ENCODE measurements at regions not wholly inside any gene's neighbourhood (a gene's known extent, or its start where the extent isn't known, plus 50 kb on each side); places are given as distances from the start of the nearest gene placed in this dataset.

GRCh38 chr2:55112229-55113031 is 62.2 kb upstream of the RTN4 start:
- Mint-ChIP-seq H3K9me3 (ENCODE audit: low read depth) (no peaks in the 10 kb centered on the region), H3K27ac (no peak overlapping the region), H3K4me1 (peaks cover 3% of the 10 kb centered on the region), H3K27me3 (no peaks in the 10 kb centered on the region), H3K36me3 (ENCODE audit: low read depth) (no peaks in the 10 kb centered on the region), H3K4me3 (no peak overlapping the region)
- no peak for DNase-seq
- no peak for ATAC-seq
- intact Hi-C loops (cut with DNase I, micrococcal nuclease): no loop called here
- ChIA-PET CTCF (no interaction called here), POLR2A (no interaction called here)

- no peak for ATAC-seq
- CTCF ChIA-PET: no interaction called here
- Mint-ChIP-seq H3K36me3 (ENCODE audit: low read depth) (no peaks in the 10 kb centered on the region), H3K4me1 (peaks cover 3% of the 10 kb centered on the region), H3K27me3 (no peaks in the 10 kb centered on the region), H3K27ac (no peak overlapping the region), H3K9me3 (ENCODE audit: low read depth) (no peaks in the 10 kb centered on the region), H3K4me3 (no peak overlapping the region)
- no peak for DNase-seq
- intact Hi-C loops (cut with DNase I, micrococcal nuclease): no loop called here
- POLR2A ChIA-PET: no interaction called here
These were observed 61.4 kb upstream of the RTN4 start for GRCh38 chr2:55111570-55112228.

- H3K27ac Mint-ChIP-seq: no peak overlapping the region
- no peaks in the 10 kb centered on the region for H3K36me3 Mint-ChIP-seq (ENCODE audit: low read depth)
- ChIA-PET POLR2A (no interaction called here), CTCF (interaction anchor here (0.6 kb wide), 1 partner anchor 39 kb away, joined by 3 read pairs; no protein-coding TSS in a partner anchor)
- ATAC-seq (no peak), DNase-seq (no peak)
- H3K27me3 Mint-ChIP-seq: no peaks in the 10 kb centered on the region
- intact Hi-C loops (cut with DNase I, micrococcal nuclease): no loop called here
- H3K4me3 Mint-ChIP-seq: no peak overlapping the region
- H3K9me3 Mint-ChIP-seq (ENCODE audit: low read depth): no peaks in the 10 kb centered on the region
- H3K4me1 Mint-ChIP-seq: peaks cover 3% of the 10 kb centered on the region
These were observed 60.9 kb upstream of the RTN4 start for GRCh38 chr2:55111230-55111569.

- Mint-ChIP-seq H3K9me3 (ENCODE audit: low read depth) (no peaks in the 10 kb centered on the region), H3K4me3 (no peak overlapping the region), H3K4me1 (no peaks in the 10 kb centered on the region), H3K36me3 (ENCODE audit: low read depth) (no peaks in the 10 kb centered on the region), H3K27ac (no peak overlapping the region), H3K27me3 (no peaks in the 10 kb centered on the region)
- POLR2A ChIA-PET: no interaction called here
- intact Hi-C loops (cut with DNase I, micrococcal nuclease): no loop called here
- CTCF ChIA-PET: interaction anchor here (0.8 to 1.1 kb wide), 3 partner anchors 13 to 62 kb away, joined by 3 read pairs; no protein-coding TSS in a partner anchor
- DNase-seq (no peak), ATAC-seq (no peak)
These were observed 59.1 kb upstream of the RTN4 start for GRCh38 chr2:55109219-55109891.

GRCh38 chr2:55108456-55109160 is 58.4 kb upstream of the RTN4 start:
- intact Hi-C loops (cut with DNase I, micrococcal nuclease): no loop called here
- no peak for DNase-seq
- CTCF ChIA-PET: interaction anchor here (0.8 to 1.1 kb wide), 2 partner anchors 14 to 62 kb away, joined by 3 read pairs; no protein-coding TSS in a partner anchor
- no peaks in the 10 kb centered on the region for H3K9me3 Mint-ChIP-seq (ENCODE audit: low read depth)
- POLR2A ChIA-PET: no interaction called here
- H3K27me3 Mint-ChIP-seq: no peaks in the 10 kb centered on the region
- no peak overlapping the region for H3K27ac Mint-ChIP-seq
- no peaks in the 10 kb centered on the region for H3K4me1 Mint-ChIP-seq
- ATAC-seq: no peak
- H3K4me3 Mint-ChIP-seq: no peak overlapping the region
- no peaks in the 10 kb centered on the region for H3K36me3 Mint-ChIP-seq (ENCODE audit: low read depth)

GRCh38 chr2:55107436-55107835 is 57.2 kb upstream of the RTN4 start:
- POLR2A ChIA-PET: no interaction called here
- no peaks in the 10 kb centered on the region for H3K4me1 Mint-ChIP-seq
- no peaks in the 10 kb centered on the region for H3K27me3 Mint-ChIP-seq
- DNase-seq: no peak
- H3K4me3 Mint-ChIP-seq: no peak overlapping the region
- intact Hi-C loops (cut with DNase I, micrococcal nuclease): no loop called here
- no peak overlapping the region for H3K27ac Mint-ChIP-seq
- H3K36me3 Mint-ChIP-seq (ENCODE audit: low read depth): no peaks in the 10 kb centered on the region
- H3K9me3 Mint-ChIP-seq (ENCODE audit: low read depth): no peaks in the 10 kb centered on the region
- CTCF ChIA-PET: no interaction called here
- ATAC-seq: no peak

GRCh38 chr2:55106148-55106547 is 55.9 kb upstream of the RTN4 start:
- H3K27ac Mint-ChIP-seq: no peak overlapping the region
- ChIA-PET POLR2A (interaction anchor here (0.7 kb wide), 1 partner anchor 999 kb away, joined by 8 read pairs; no protein-coding TSS in a partner anchor), CTCF (interaction anchor here (0.6 to 0.7 kb wide), 2 partner anchors 33 to 105 kb away, joined by 3 to 6 read pairs; no protein-coding TSS in a partner anchor)
- intact Hi-C loops (cut with DNase I, micrococcal nuclease): no loop called here
- no peaks in the 10 kb centered on the region for H3K36me3 Mint-ChIP-seq (ENCODE audit: low read depth)
- H3K9me3 Mint-ChIP-seq (ENCODE audit: low read depth): no peaks in the 10 kb centered on the region
- H3K4me3 Mint-ChIP-seq: no peak overlapping the region
- no peak for ATAC-seq
- no peaks in the 10 kb centered on the region for H3K27me3 Mint-ChIP-seq
- no peak for DNase-seq
- no peaks in the 10 kb centered on the region for H3K4me1 Mint-ChIP-seq

- H3K27ac Mint-ChIP-seq: no peak overlapping the region
- ChIA-PET CTCF (interaction anchor here (0.5 to 1.2 kb wide), 4 partner anchors 8 to 84 kb away, joined by 3 read pairs; no protein-coding TSS in a partner anchor), POLR2A (no interaction called here)
- H3K4me1 Mint-ChIP-seq: no peaks in the 10 kb centered on the region
- DNase-seq (no peak), ATAC-seq (no peak)
- H3K36me3 Mint-ChIP-seq (ENCODE audit: low read depth): no peaks in the 10 kb centered on the region
- no peaks in the 10 kb centered on the region for H3K9me3 Mint-ChIP-seq (ENCODE audit: low read depth)
- intact Hi-C loops (cut with DNase I, micrococcal nuclease): no loop called here
- H3K4me3 Mint-ChIP-seq: no peak overlapping the region
- H3K27me3 Mint-ChIP-seq: no peaks in the 10 kb centered on the region
These were observed 55.2 kb upstream of the RTN4 start for GRCh38 chr2:55105456-55105855.

GRCh38 chr2:55103046-55103445 is 52.8 kb upstream of the RTN4 start:
- CTCF ChIA-PET: interaction anchor here (1.0 kb wide), 1 partner anchor 209 kb away, joined by 3 read pairs; no protein-coding TSS in a partner anchor
- POLR2A ChIA-PET: no interaction called here
- Mint-ChIP-seq H3K36me3 (ENCODE audit: low read depth) (no peaks in the 10 kb centered on the region), H3K27ac (no peak overlapping the region), H3K9me3 (ENCODE audit: low read depth) (no peaks in the 10 kb centered on the region), H3K4me3 (no peak overlapping the region), H3K27me3 (no peaks in the 10 kb centered on the region), H3K4me1 (peaks cover 13% of the 10 kb centered on the region)
- ATAC-seq (no peak), DNase-seq (no peak)
- intact Hi-C loops (cut with DNase I, micrococcal nuclease): loop anchor here in 1 of 2 experiments (5.0 kb wide), 1 partner anchor 51 kb away; the partner anchor contains the start of gene RTN4

GRCh38 chr2:55102056-55102812 is 52.0 kb upstream of the RTN4 start:
- no peaks in the 10 kb centered on the region for H3K9me3 Mint-ChIP-seq (ENCODE audit: low read depth)
- intact Hi-C loops (cut with DNase I, micrococcal nuclease): loop anchor here in 1 of 2 experiments (5.0 kb wide), 1 partner anchor 50 kb away; the partner anchor contains the start of gene RTN4
- CTCF ChIA-PET: interaction anchor here (0.6 to 1.2 kb wide), 2 partner anchors 34 to 570 kb away, joined by 3 read pairs; no protein-coding TSS in a partner anchor
- H3K36me3 Mint-ChIP-seq (ENCODE audit: low read depth): no peaks in the 10 kb centered on the region
- peaks cover 13% of the 10 kb centered on the region for H3K4me1 Mint-ChIP-seq
- H3K4me3 Mint-ChIP-seq: no peak overlapping the region
- no peaks in the 10 kb centered on the region for H3K27me3 Mint-ChIP-seq
- POLR2A ChIA-PET: no interaction called here
- H3K27ac Mint-ChIP-seq: no peak overlapping the region
- ATAC-seq (no peak), DNase-seq (no peak)
